GM12892 (cell line): ENCODE measurements at regions not wholly inside any gene's neighbourhood (a gene's known extent, or its start where the extent isn't known, plus 50 kb on each side); places are given as distances from the start of the nearest gene placed in this dataset.

Experiments used
- POLR2A ChIP-seq: IDR thresholded peaks from 2 replicates; pipeline ENCODE4 v1.6.1; 2011; ENCODE audit warnings: low read depth, low read length, control low read depth
- POLR2AphosphoS5 ChIP-seq: IDR thresholded peaks from 2 replicates; pipeline ENCODE4 v1.6.1; 2011; ENCODE audit warnings: low read depth, low read length, control low read depth
- TAF1 ChIP-seq: IDR thresholded peaks from 2 replicates; pipeline ENCODE4 v1.6.1; 2011; ENCODE audit warnings: low read depth, mild to moderate bottlenecking, control low read depth, low read length, borderline replicate concordance

DNA sequence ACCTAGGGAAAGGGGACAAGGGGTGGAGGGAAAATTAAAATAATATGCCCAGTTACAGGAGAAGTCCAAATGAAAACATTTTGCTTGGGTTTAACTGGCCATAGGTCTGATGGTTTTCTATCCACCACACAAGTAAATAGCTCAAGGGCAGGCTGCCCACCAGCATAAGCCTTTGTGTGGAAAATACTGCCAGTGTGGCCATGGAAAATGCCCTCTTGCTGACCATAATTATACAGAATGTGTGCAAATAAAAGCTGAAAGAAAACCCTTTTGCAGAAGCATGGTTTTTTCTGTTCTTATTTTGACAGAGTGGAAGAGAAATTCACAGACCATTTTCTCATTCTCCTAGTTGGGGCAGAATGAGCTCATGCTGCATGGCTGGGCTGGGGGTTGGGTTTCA lies 111.3 kb upstream of the SIX2 start:
- TF ChIP-seq POLR2A (no peak), POLR2AphosphoS5 (no peak), TAF1 (no peak)
